Jurkat, Clone E6-1 (cell line): ENCODE measurements at regions not wholly inside any gene's neighbourhood (a gene's known extent, or its start where the extent isn't known, plus 50 kb on each side); places are given as distances from the start of the nearest gene placed in this dataset.
"Not testable (repeated sequence)": the region's sequence is repeated elsewhere in the genome, so short reads cannot be mapped to it uniquely, and the experiment has no call there.

Experiments
- DNase-seq: peaks from one replicate; pipeline ENCODE4 v3.0.0-alpha.2; 2011; ENCODE audit warnings: low read depth, low spot score
- H3K4me3 ChIP-seq: 2 replicates; pipeline ENCODE4 v1.5.1; 2011; ENCODE audit warnings: mild to moderate bottlenecking, low read length, control low read depth, moderate library complexity

- H3K4me3 ChIP-seq: no peak overlapping the region
- DNase-seq: no peak
Observed at GRCh38 chr3:23698652-23699313, 107.0 kb upstream of the UBE2E1 start.

- H3K4me3 ChIP-seq: no peak overlapping the region
- DNase-seq: no peak
Observed at GRCh38 chr3:23700616-23701015, 105.1 kb upstream of the UBE2E1 start.

GRCh38 chr3:23701716-23702597, 103.8 kb upstream of the UBE2E1 start:
- no peak overlapping the region for H3K4me3 ChIP-seq
- DNase-seq: no peak

GRCh38 chr3:23704298-23704697, 101.5 kb upstream of the UBE2E1 start:
- no peak for DNase-seq
- no peak overlapping the region for H3K4me3 ChIP-seq

GRCh38 chr3:23706111-23706510, 99.6 kb upstream of the UBE2E1 start:
- DNase-seq: no peak
- no peak overlapping the region for H3K4me3 ChIP-seq

GRCh38 chr3:23709987-23710386, 95.8 kb upstream of the UBE2E1 start:
- no peak for DNase-seq

GRCh38 chr3:23710555-23710954, 95.2 kb upstream of the UBE2E1 start:
- DNase-seq: no peak
- H3K4me3 ChIP-seq: no peak overlapping the region

More at GRCh38 chr3:23709987-23710386, 95.8 kb upstream of the UBE2E1 start:
- no peak overlapping the region for H3K4me3 ChIP-seq

- DNase-seq: no peak
- H3K4me3 ChIP-seq: no peak overlapping the region
Observed at GRCh38 chr3:23711916-23712494, 93.8 kb upstream of the UBE2E1 start.

- no peak for DNase-seq
- no peak overlapping the region for H3K4me3 ChIP-seq
Observed at GRCh38 chr3:23712656-23713559, 92.8 kb upstream of the UBE2E1 start.

GRCh38 chr3:23713641-23714040, 92.1 kb upstream of the UBE2E1 start:
- H3K4me3 ChIP-seq: no peak overlapping the region
- no peak for DNase-seq

- DNase-seq: no peak
Observed at GRCh38 chr3:23720059-23720458, 85.7 kb upstream of the UBE2E1 start.

GRCh38 chr3:23720885-23721284, 84.9 kb upstream of the UBE2E1 start:
- no peak overlapping the region for H3K4me3 ChIP-seq
- DNase-seq: no peak

More at GRCh38 chr3:23720059-23720458, 85.7 kb upstream of the UBE2E1 start:
- H3K4me3 ChIP-seq: no peak overlapping the region

GRCh38 chr3:23723141-23723540, 82.6 kb upstream of the UBE2E1 start:
- no peak overlapping the region for H3K4me3 ChIP-seq
- DNase-seq: no peak

GRCh38 chr3:23723930-23724329, 81.8 kb upstream of the UBE2E1 start:
- no peak overlapping the region for H3K4me3 ChIP-seq
- DNase-seq: no peak

- no peak overlapping the region for H3K4me3 ChIP-seq
- DNase-seq: peak; percentile 40
Observed at GRCh38 chr3:23726811-23727548, 78.8 kb upstream of the UBE2E1 start.

GRCh38 chr3:23728601-23729117, 77.1 kb upstream of the UBE2E1 start:
- DNase-seq: no peak
- no peak overlapping the region for H3K4me3 ChIP-seq

GRCh38 chr3:23729362-23729761, 76.4 kb upstream of the UBE2E1 start:
- DNase-seq, H3K4me3 ChIP-seq: not testable (repeated sequence)

GRCh38 chr3:23734481-23734880, 71.3 kb upstream of the UBE2E1 start:
- H3K4me3 ChIP-seq: no peak overlapping the region
- no peak for DNase-seq
